Motor neuron (in vitro differentiated cells): ENCODE measurements at regions not wholly inside any gene's neighbourhood (a gene's known extent, or its start where the extent isn't known, plus 50 kb on each side); places are given as distances from the start of the nearest gene placed in this dataset.

Experiments
- ATAC-seq, 8 experiments: fragments of 200-7000 bp; cut with Tn5 transposase; replicated peaks in 6 of 8; 2 replicates each; pipeline ENCODE4 v1.8.0; 2021; ENCODE audit warnings: mild to moderate bottlenecking in 8 of 8, moderate library complexity in 8 of 8
- H3K27ac ChIP-seq, 2 donors: fragments of 250-450 bp; sonication (Bioruptor Pico); 2 replicates each; pipeline ENCODE4 v1.9.0; 2021; ENCODE audit warnings: antibody characterized with exemption in 2 of 2, mild to moderate bottlenecking in 2 of 2, moderate library complexity in 1 of 2
- H3K4me1 ChIP-seq, 2 donors: fragments of 250-450 bp; sonication (Bioruptor Pico); replicated peaks in 1 of 2; 2 replicates each; pipeline ENCODE4 v1.6.1; 2021; ENCODE audit warnings: antibody characterized with exemption in 2 of 2, mild to moderate bottlenecking in 2 of 2, moderate library complexity in 1 of 2
- H3K4me3 ChIP-seq, 5 donors: fragments of 250-450 bp; sonication (Bioruptor Pico); 2 replicates each; pipeline ENCODE4 v1.9.0; 2021; ENCODE audit warnings: antibody characterized with exemption in 5 of 5, mild to moderate bottlenecking in 5 of 5, moderate library complexity in 4 of 5
- WGBS, 10 experiments: fragments of 450-650 bp; shearing (Covaris generic); methylation state at CpG; one replicate each; pipeline ENCODE4 v1.0.0; 2022; 5-methylcytosine and 5-hydroxymethylcytosine counted together
- in situ Hi-C, 9 experiments: fragments of 400-800 bp; cut with MboI; loops; one replicate each; pipeline ENCODE4 v1.15.0; 2021; ENCODE audit warnings: low sequenced_read_pairs in 9 of 9, low pct_unique_long_range_greater_than_20kb in 2 of 9; ENCODE audit not compliant: unreplicated experiment in 9 of 9

GRCh38 chr14:82759656-82760055 is 1226.0 kb upstream of the SEL1L start:
- H3K4me1 ChIP-seq = peaks cover 0 to 9% of the 10 kb centered on the region in 2 donors
- no peak overlapping the region for H3K27ac ChIP-seq
- in situ Hi-C loops = no loop called here
- no peak overlapping the region for H3K4me3 ChIP-seq
- WGBS, 10 experiments = 22 to 92% (median 64%) methylated on average over 2 to 3 of the region's 3 CpGs; no CpG with 5 or more reads in 4 of the 10 experiments
- no peak for ATAC-seq

- in situ Hi-C loops = no loop called here
- peak in 1 of 8 experiments; percentile 86 for ATAC-seq
- no peak overlapping the region for H3K27ac ChIP-seq
- no peaks in the 10 kb centered on the region for H3K4me1 ChIP-seq
- H3K4me3 ChIP-seq = no peak overlapping the region
- 0 to 100% (median 79%) methylated on average over 1 to 5 of the region's 5 CpGs for WGBS, 10 experiments
Observed at GRCh38 chr14:82766123-82766522, 1232.5 kb upstream of the SEL1L start.

- in situ Hi-C loops = no loop called here
- 0 to 100% (median 90%) methylated on average over 1 to 3 of the region's 3 CpGs; no CpG with 5 or more reads in 1 of the 10 experiments for WGBS, 10 experiments
- no peak for ATAC-seq
- Histone ChIP-seq H3K27ac (no peak overlapping the region), H3K4me3 (no peak overlapping the region), H3K4me1 (no peaks in the 10 kb centered on the region)
Observed at GRCh38 chr14:82766996-82767395, 1233.3 kb upstream of the SEL1L start.

- WGBS, 10 experiments = 17 to 100% (median 80%) methylated on average over 1 of the region's 1 CpG; no CpG with 5 or more reads in 2 of the 10 experiments
- peaks cover 0 to 9% of the 10 kb centered on the region in 2 donors for H3K4me1 ChIP-seq
- H3K4me3 ChIP-seq = no peak overlapping the region
- no peak overlapping the region for H3K27ac ChIP-seq
- no peak for ATAC-seq
- in situ Hi-C loops = no loop called here
Observed at GRCh38 chr14:82776958-82777357, 1243.3 kb upstream of the SEL1L start.

- Histone ChIP-seq H3K4me3 (no peak overlapping the region), H3K27ac (no peak overlapping the region), H3K4me1 (peaks cover 0 to 9% of the 10 kb centered on the region in 2 donors)
- WGBS, 10 experiments = 0 to 100% (median 50%) methylated on average over 1 of the region's 1 CpG; no CpG with 5 or more reads in 1 of the 10 experiments
- no peak for ATAC-seq
- in situ Hi-C loops = no loop called here
Observed at GRCh38 chr14:82778008-82778590, 1244.4 kb upstream of the SEL1L start.

- in situ Hi-C loops = no loop called here
- ATAC-seq = no peak
- Histone ChIP-seq H3K4me3 (no peak overlapping the region), H3K4me1 (peaks cover 0 to 9% of the 10 kb centered on the region in 2 donors), H3K27ac (no peak overlapping the region)
- WGBS, 10 experiments = 0 to 94% (median 40%) methylated on average over 2 to 3 of the region's 3 CpGs; no CpG with 5 or more reads in 2 of the 10 experiments
Observed at GRCh38 chr14:82778601-82779000, 1244.9 kb upstream of the SEL1L start.

GRCh38 chr14:82779301-82779700 is 1245.6 kb upstream of the SEL1L start:
- no peak for ATAC-seq
- H3K27ac ChIP-seq = no peak overlapping the region
- in situ Hi-C loops = no loop called here
- H3K4me3 ChIP-seq = no peak overlapping the region
- peaks cover 0 to 9% of the 10 kb centered on the region in 2 donors for H3K4me1 ChIP-seq
- WGBS, 10 experiments = 5 to 100% (median 83%) methylated on average over 1 to 4 of the region's 4 CpGs; no CpG with 5 or more reads in 2 of the 10 experiments

GRCh38 chr14:82785756-82786482 is 1252.3 kb upstream of the SEL1L start:
- no peak overlapping the region for H3K27ac ChIP-seq
- in situ Hi-C loops = no loop called here
- no peak overlapping the region for H3K4me3 ChIP-seq
- 0 to 90% (median 69%) methylated on average over 1 of the region's 1 CpG for WGBS, 10 experiments
- no peaks in the 10 kb centered on the region for H3K4me1 ChIP-seq
- no peak for ATAC-seq

GRCh38 chr14:82786483-82786880 is 1252.8 kb upstream of the SEL1L start:
- Histone ChIP-seq H3K4me3 (no peak overlapping the region), H3K27ac (no peak overlapping the region), H3K4me1 (no peaks in the 10 kb centered on the region)
- WGBS, 10 experiments = 0 to 100% (median 80%) methylated on average over 1 to 3 of the region's 3 CpGs
- ATAC-seq = no peak
- in situ Hi-C loops = no loop called here

GRCh38 chr14:82796086-82796485 is 1262.4 kb upstream of the SEL1L start:
- WGBS, 10 experiments = 13 to 96% (median 83%) methylated on average over 1 to 4 of the region's 4 CpGs; no CpG with 5 or more reads in 1 of the 10 experiments
- in situ Hi-C loops = no loop called here
- H3K4me3 ChIP-seq = no peak overlapping the region
- no peak for ATAC-seq
- H3K4me1 ChIP-seq = peaks cover 0 to 4% of the 10 kb centered on the region in 2 donors
- H3K27ac ChIP-seq = no peak overlapping the region

- Histone ChIP-seq H3K4me1 (peaks cover 0 to 4% of the 10 kb centered on the region in 2 donors), H3K4me3 (no peak overlapping the region), H3K27ac (no peak overlapping the region)
- peak in 1 of 8 experiments; percentile 29 for ATAC-seq
- 0 to 100% (median 33%) methylated on average over 1 of the region's 1 CpG; no CpG with 5 or more reads in 2 of the 10 experiments for WGBS, 10 experiments
- in situ Hi-C loops = no loop called here
Observed at GRCh38 chr14:82798276-82798675, 1264.6 kb upstream of the SEL1L start.

- WGBS, 10 experiments = 7 to 58% (median 30%) methylated on average over 2 to 7 of the region's 7 CpGs
- peak in 5 of 8 experiments; percentile 64 to 80 (median 71) for ATAC-seq
Observed at GRCh38 chr14:82805892-82806825, 1272.5 kb upstream of the SEL1L start.

GRCh38 chr14:82811246-82811645 is 1277.6 kb upstream of the SEL1L start:
- in situ Hi-C loops = no loop called here
- peak in 5 of 8 experiments; percentile 33 to 89 (median 63) for ATAC-seq
- 20 to 80% (median 65%) methylated on average over 1 to 2 of the region's 2 CpGs for WGBS, 10 experiments
- peaks cover 9 to 11% of the 10 kb centered on the region in 2 donors for H3K4me1 ChIP-seq
- H3K27ac ChIP-seq = no peak overlapping the region
- H3K4me3 ChIP-seq = no peak overlapping the region

More at GRCh38 chr14:82805892-82806825, 1272.5 kb upstream of the SEL1L start:
- in situ Hi-C loops = no loop called here
- peaks cover 13 to 15% of the 10 kb centered on the region in 2 donors for H3K4me1 ChIP-seq
- H3K27ac ChIP-seq = peak overlapping the region in 1 of 2 donors; percentile 50
- no peak overlapping the region for H3K4me3 ChIP-seq
